ENCODE measurements at regions not wholly inside any gene's neighbourhood (a gene's known extent, or its start where the extent isn't known, plus 50 kb on each side); places are given as distances from the start of the nearest gene placed in this dataset.

GRCh38 chr21:15257646-15258045 is 192.8 kb upstream of the NRIP1 start:
- H3K18ac ChIP-seq (ENCODE audit: insufficient read length, low read depth, low read length): no peak overlapping the region
- H3K79me2 ChIP-seq (ENCODE audit: insufficient read depth, low read length): no peaks in the 10 kb centered on the region
- H3K4me1 ChIP-seq (ENCODE audit: insufficient read depth, low read length): no peaks in the 10 kb centered on the region
- no peaks in the 10 kb centered on the region; the same call in 1 of the 2 replicates for H3K27me3 ChIP-seq (ENCODE audit: insufficient read depth, low read length)
- Mint-ChIP-seq H3K27me3 (ENCODE audit: low read depth) (peaks cover 3% of the 10 kb centered on the region), H3K9me3 (no peaks in the 10 kb centered on the region), H3K36me3 (ENCODE audit: insufficient read depth in 1 of 3, low read depth in 3 of 3) (no peaks in the 10 kb centered on the region; a peak in 1 of 7 replicates), H3K27ac (no peak overlapping the region), H3K4me3 (no peak overlapping the region), H3K4me1 (no peaks in the 10 kb centered on the region)
- H2AFZ ChIP-seq (ENCODE audit: low read length): peak overlapping the region; percentile 32
- no peak overlapping the region for H3K56ac ChIP-seq (ENCODE audit: insufficient read length, low read depth, low read length)
- H3K14ac ChIP-seq (ENCODE audit: insufficient read depth, low read length): no peak overlapping the region
- no peak overlapping the region for H2BK15ac ChIP-seq (ENCODE audit: low read depth, low read length)
- no peak overlapping the region for H2BK5ac ChIP-seq (ENCODE audit: insufficient read length, low read length)
- H3K79me1 ChIP-seq (ENCODE audit: insufficient read depth, low read depth, low read length, poor library complexity, severe bottlenecking): no peaks in the 10 kb centered on the region
- no peaks in the 10 kb centered on the region for H3K9me3 ChIP-seq (ENCODE audit: control insufficient read depth, low read depth, low read length)
- no peak overlapping the region for H2BK120ac ChIP-seq (ENCODE audit: low read depth, low read length, poor library complexity, severe bottlenecking)
- H3K23ac ChIP-seq (ENCODE audit: insufficient read length, low read depth, low read length): no peak overlapping the region
- H3K9ac ChIP-seq (ENCODE audit: extremely low read depth, insufficient read length, low read length): no peak overlapping the region
- H2AK5ac ChIP-seq (ENCODE audit: insufficient read length, low read length): no peak overlapping the region
- no peaks in the 10 kb centered on the region for H3K23me2 ChIP-seq (ENCODE audit: insufficient read length, low read depth, low read length, poor library complexity, severe bottlenecking)
- no peak overlapping the region for H4K8ac ChIP-seq (replicated peaks; ENCODE audit: insufficient read length, low read depth, low read length)
- no peak overlapping the region for H2BK20ac ChIP-seq (ENCODE audit: low read depth, low read length, poor library complexity, severe bottlenecking)
- H2BK12ac ChIP-seq (ENCODE audit: insufficient read length, low read depth, low read length): no peak overlapping the region
- no peak overlapping the region for H3K4me2 ChIP-seq (ENCODE audit: insufficient read depth, insufficient read length, low read length)
- H4K91ac ChIP-seq (ENCODE audit: insufficient read length, low read depth, low read length): no peak overlapping the region
- no peak for DNase-seq
- no peak overlapping the region for H3T11ph ChIP-seq (ENCODE audit: low read length)
- TF ChIP-seq, protein P1, sequence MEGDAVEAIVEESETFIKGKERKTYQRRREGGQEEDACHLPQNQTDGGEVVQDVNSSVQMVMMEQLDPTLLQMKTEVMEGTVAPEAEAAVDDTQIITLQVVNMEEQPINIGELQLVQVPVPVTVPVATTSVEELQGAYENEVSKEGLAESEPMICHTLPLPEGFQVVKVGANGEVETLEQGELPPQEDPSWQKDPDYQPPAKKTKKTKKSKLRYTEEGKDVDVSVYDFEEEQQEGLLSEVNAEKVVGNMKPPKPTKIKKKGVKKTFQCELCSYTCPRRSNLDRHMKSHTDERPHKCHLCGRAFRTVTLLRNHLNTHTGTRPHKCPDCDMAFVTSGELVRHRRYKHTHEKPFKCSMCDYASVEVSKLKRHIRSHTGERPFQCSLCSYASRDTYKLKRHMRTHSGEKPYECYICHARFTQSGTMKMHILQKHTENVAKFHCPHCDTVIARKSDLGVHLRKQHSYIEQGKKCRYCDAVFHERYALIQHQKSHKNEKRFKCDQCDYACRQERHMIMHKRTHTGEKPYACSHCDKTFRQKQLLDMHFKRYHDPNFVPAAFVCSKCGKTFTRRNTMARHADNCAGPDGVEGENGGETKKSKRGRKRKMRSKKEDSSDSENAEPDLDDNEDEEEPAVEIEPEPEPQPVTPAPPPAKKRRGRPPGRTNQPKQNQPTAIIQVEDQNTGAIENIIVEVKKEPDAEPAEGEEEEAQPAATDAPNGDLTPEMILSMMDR (conservative IDR thresholded peaks at IDR 0.05): no peak
- no peak overlapping the region for H4K5ac ChIP-seq (ENCODE audit: insufficient read length, low read depth, low read length)
- H4K20me1 ChIP-seq (ENCODE audit: control insufficient read depth, insufficient read depth, insufficient read length): no peaks in the 10 kb centered on the region
- H3K4ac ChIP-seq (ENCODE audit: low read depth, low read length): no peak overlapping the region
- no CpG with 5 or more reads among the region's 4 CpGs for WGBS (ENCODE audit: extremely low coverage, insufficient read length, low lambda C conversion rate)
- H3K27ac ChIP-seq (ENCODE audit: insufficient read length, low read depth, low read length): no peak overlapping the region
